ENCODE measurements at regions not wholly inside any gene's neighbourhood (a gene's known extent, or its start where the extent isn't known, plus 50 kb on each side); places are given as distances from the start of the nearest gene placed in this dataset.

DNA sequence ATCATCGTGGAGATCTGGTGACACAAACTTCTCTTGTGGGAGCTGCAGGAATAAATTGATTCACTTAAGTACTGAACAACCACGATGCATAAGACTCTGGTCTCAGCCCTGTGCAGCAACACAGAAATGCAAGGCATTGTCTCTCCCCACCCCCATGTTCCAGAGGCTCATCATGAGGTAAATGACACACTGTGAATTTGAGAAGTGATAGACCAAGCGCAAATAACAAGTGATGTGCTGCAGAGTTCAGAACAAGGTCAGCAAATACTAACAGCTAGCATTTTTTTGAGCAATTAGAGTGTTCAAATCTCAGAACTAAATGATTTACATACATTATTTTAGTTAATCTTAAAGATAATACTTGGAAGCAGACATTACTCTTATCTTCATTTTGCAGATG, 223.7 kb downstream of the SEC16B start:
- TF ChIP-seq, protein P1, sequence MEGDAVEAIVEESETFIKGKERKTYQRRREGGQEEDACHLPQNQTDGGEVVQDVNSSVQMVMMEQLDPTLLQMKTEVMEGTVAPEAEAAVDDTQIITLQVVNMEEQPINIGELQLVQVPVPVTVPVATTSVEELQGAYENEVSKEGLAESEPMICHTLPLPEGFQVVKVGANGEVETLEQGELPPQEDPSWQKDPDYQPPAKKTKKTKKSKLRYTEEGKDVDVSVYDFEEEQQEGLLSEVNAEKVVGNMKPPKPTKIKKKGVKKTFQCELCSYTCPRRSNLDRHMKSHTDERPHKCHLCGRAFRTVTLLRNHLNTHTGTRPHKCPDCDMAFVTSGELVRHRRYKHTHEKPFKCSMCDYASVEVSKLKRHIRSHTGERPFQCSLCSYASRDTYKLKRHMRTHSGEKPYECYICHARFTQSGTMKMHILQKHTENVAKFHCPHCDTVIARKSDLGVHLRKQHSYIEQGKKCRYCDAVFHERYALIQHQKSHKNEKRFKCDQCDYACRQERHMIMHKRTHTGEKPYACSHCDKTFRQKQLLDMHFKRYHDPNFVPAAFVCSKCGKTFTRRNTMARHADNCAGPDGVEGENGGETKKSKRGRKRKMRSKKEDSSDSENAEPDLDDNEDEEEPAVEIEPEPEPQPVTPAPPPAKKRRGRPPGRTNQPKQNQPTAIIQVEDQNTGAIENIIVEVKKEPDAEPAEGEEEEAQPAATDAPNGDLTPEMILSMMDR (IDR thresholded peaks at IDR 0.05; ENCODE audit: low read depth, low read length, missing control alignments) = no peak
- DNase-seq (ENCODE audit: low read depth) = no peak
- H3K4me3 ChIP-seq (ENCODE audit: low read depth, low read length) = no peak overlapping the region

DNA sequence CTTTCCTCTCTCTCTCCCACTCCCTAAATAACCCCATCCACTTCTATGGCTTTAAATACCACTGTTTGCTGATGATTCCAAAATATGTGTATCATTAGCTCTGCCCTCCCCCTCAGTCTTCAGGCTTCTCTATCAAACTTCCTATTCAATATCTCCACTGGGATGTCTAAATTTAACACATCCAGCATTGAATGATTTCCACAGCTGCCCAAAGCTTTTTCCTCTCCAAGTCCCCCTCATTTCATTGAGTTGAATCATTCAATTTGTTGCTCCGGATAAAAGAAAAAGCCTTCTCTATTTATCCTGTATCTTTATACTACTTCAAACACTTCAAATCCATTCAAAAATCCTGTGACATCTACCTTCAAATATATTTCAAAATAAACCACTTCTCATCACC, 225.0 kb downstream of the SEC16B start:
- DNase-seq (ENCODE audit: low read depth) = no peak
- TF ChIP-seq, protein P1 (IDR thresholded peaks at IDR 0.05; ENCODE audit: low read depth, low read length, missing control alignments) = no peak
- no peak overlapping the region for H3K4me3 ChIP-seq (ENCODE audit: low read depth, low read length)

DNA sequence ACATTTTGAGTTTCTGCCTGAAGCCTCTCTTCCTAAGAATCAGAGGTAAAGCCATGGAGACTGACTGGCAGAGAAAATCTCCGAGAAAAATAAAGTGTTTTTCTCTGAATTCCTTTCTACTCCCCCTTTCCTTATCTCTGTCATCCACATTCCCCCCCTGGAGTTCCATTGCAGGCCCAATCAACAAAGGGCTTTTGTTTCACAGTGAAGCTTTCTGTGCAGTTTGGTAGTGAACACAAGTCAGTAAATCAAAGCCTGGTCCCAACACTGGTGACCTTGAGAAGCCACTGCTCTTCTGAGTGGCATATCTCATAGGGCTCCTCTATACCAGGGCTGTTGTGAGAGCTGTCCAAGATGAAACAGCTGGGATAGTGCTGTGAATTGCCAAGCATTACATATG, 228.4 kb downstream of the SEC16B start:
- H3K4me3 ChIP-seq (ENCODE audit: low read depth, low read length) = no peak overlapping the region
- TF ChIP-seq, protein P1 (IDR thresholded peaks at IDR 0.05; ENCODE audit: low read depth, low read length, missing control alignments) = no peak

DNA sequence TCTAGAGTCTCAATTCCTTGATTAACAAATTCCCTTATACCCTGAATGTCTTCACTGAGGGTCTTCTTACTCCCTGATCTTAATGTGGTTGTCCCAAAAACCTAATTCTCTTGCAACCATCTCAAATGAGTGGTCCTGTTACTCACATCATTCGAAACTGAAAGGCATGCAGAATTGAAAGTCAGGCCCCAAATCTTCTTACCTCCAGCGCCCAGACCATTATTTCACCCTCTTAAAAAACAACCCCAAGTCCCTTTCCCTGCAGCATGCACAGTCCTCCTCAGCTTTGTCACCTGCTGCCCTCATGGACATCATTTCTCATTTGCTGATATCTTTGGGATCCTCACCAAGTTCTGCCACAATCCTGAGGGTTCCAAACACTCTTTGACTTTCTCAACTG, 230.1 kb downstream of the SEC16B start:
- H3K4me3 ChIP-seq (ENCODE audit: low read depth, low read length) = no peak overlapping the region
- TF ChIP-seq, protein P1 (IDR thresholded peaks at IDR 0.05; ENCODE audit: low read depth, low read length, missing control alignments) = no peak
- DNase-seq (ENCODE audit: low read depth) = no peak

More for the DNA sequence above, 228.4 kb downstream of the SEC16B start:
- no peak for DNase-seq (ENCODE audit: low read depth)

DNA sequence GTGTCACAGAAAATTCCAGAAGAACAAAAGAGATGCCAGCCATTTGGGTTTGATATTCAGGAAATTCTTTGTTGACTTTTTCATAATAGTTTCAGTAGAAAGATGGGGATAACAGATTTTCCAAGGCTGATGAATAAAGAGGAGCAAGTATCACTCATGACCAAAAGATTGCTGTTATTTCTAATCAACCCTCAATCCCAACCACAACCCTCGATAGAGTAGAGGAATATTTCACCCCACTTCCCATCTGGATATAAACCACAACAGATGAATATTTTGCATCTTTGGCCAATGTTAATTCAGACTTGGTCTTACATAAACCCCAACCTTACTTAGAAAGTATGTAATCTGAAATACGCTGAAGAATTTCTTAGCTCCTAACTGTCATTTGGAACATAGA, 232.4 kb downstream of the SEC16B start:
- TF ChIP-seq, protein P1 (IDR thresholded peaks at IDR 0.05; ENCODE audit: low read depth, low read length, missing control alignments) = no peak
- DNase-seq (ENCODE audit: low read depth) = no peak
- no peak overlapping the region for H3K4me3 ChIP-seq (ENCODE audit: low read depth, low read length)

DNA sequence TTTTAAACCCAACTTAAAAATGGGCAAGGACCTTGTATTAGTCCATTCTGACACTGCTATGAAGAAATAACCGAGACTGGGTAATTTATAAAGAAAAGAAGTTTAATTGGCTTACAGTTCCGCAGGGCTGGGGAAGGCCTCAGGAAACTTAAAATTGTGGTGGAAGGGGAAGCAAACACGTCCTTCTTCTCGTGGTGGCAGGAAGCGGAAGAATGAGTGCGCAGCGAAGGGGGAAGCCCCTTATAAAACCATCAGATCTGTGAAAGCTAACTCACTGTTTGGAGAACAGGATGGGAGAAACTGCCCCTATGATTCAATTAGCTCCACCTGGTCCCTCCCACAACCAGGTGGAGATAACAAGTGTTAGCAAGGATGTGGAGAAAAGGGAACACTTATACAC, 237.7 kb downstream of the SEC16B start:
- H3K4me3 ChIP-seq (ENCODE audit: low read depth, low read length) = no peak overlapping the region
- TF ChIP-seq, protein P1 (IDR thresholded peaks at IDR 0.05; ENCODE audit: low read depth, low read length, missing control alignments) = no peak
- no peak for DNase-seq (ENCODE audit: low read depth)

DNA sequence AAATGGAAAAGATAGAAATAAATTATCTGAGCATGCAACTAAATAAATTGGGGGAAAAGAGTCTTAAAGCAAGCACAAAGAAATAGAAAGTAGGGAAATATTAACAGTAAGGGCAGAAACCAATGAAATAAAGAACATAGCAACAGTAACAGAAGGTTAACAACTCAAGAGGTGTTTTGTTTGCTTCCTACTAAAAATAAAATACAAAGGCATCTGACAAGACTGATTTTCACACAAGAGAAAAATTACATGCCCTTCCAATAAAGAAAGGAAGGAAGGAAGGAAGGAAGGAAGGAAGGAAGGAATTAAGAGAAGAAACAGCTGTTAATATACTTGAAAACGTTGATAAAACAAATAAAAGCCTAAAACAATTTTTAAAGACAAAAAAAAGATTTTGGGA, 240.2 kb downstream of the SEC16B start:
- DNase-seq (ENCODE audit: low read depth) = no peak
- H3K4me3 ChIP-seq (ENCODE audit: low read depth, low read length) = no peak overlapping the region
- TF ChIP-seq, protein P1 (IDR thresholded peaks at IDR 0.05; ENCODE audit: low read depth, low read length, missing control alignments) = no peak
